ENCODE measurements at regions not wholly inside any gene's neighbourhood (a gene's known extent, or its start where the extent isn't known, plus 50 kb on each side); places are given as distances from the start of the nearest gene placed in this dataset.
"Not testable (repeated sequence)": the region's sequence is repeated elsewhere in the genome, so short reads cannot be mapped to it uniquely, and the experiment has no call there.

- CTCF ChIA-PET (ENCODE audit: low intra/inter-chr PET ratio); H3K36me3 ChIP-seq (ENCODE audit: control insufficient read depth, insufficient read depth, low read length); POLR2A ChIA-PET; H3K4me3 ChIP-seq; H4K20me1 ChIP-seq (replicated peaks; ENCODE audit: control insufficient read depth, insufficient read depth, low read length); H3K9me3 ChIP-seq (replicated peaks; ENCODE audit: control insufficient read depth, insufficient read depth, low read depth, low read length); H3K4me2 ChIP-seq (ENCODE audit: insufficient read depth, low read length); BruUV-seq (replicated peaks); H3K79me2 ChIP-seq (ENCODE audit: control insufficient read depth, insufficient read depth, low read length); H3K27ac ChIP-seq (ENCODE audit: extremely low read depth, low read depth, low read length); H3K9me1 ChIP-seq (ENCODE audit: control insufficient read depth, insufficient read depth, low read length); ATAC-seq; H3K9ac ChIP-seq (ENCODE audit: insufficient read depth in 1 of 2, low read depth in 2 of 2, low read length in 2 of 2); FAIRE-seq; H2AFZ ChIP-seq (ENCODE audit: low read depth, low read length); H3K4me1 ChIP-seq (replicated peaks in 1 of 2; ENCODE audit: control insufficient read depth in 2 of 2, insufficient read depth in 2 of 2, low read length in 2 of 2); H3K27me3 ChIP-seq (ENCODE audit: control insufficient read depth in 2 of 2, insufficient read depth in 2 of 2, low read length in 2 of 2); intact Hi-C loops (cut with micrococcal nuclease); DNase-seq (ENCODE audit: extremely low read depth in 1 of 4, low spot score in 3 of 4): not testable (repeated sequence)
- in situ Hi-C loops (cut with MboI): loop anchor here (25.0 kb wide), 1 partner anchor 316 kb away; no protein-coding TSS in a partner anchor
- WGBS (ENCODE audit: insufficient coverage, low coverage, missing lambda C conversion rate): no CpG with 5 or more reads among the region's 2 CpGs
Measured at GRCh38 chr17:46445849-46446248, 66.4 kb upstream of the LRRC37A2 start.

- H3K79me2 ChIP-seq (ENCODE audit: control insufficient read depth, insufficient read depth, low read length); H2AFZ ChIP-seq (ENCODE audit: low read depth, low read length); FAIRE-seq; ATAC-seq; H3K9me3 ChIP-seq (replicated peaks; ENCODE audit: control insufficient read depth, insufficient read depth, low read depth, low read length); H3K9me1 ChIP-seq (ENCODE audit: control insufficient read depth, insufficient read depth, low read length); CTCF ChIA-PET (ENCODE audit: low intra/inter-chr PET ratio); DNase-seq (ENCODE audit: extremely low read depth in 1 of 4, low spot score in 3 of 4); H3K4me3 ChIP-seq; H3K36me3 ChIP-seq (ENCODE audit: control insufficient read depth, insufficient read depth, low read length); BruUV-seq (replicated peaks); H3K27ac ChIP-seq (ENCODE audit: extremely low read depth, low read depth, low read length); H3K27me3 ChIP-seq (ENCODE audit: control insufficient read depth in 2 of 2, insufficient read depth in 2 of 2, low read length in 2 of 2); POLR2A ChIA-PET; H3K4me2 ChIP-seq (ENCODE audit: insufficient read depth, low read length); H3K9ac ChIP-seq (ENCODE audit: insufficient read depth in 1 of 2, low read depth in 2 of 2, low read length in 2 of 2); intact Hi-C loops (cut with micrococcal nuclease); H3K4me1 ChIP-seq (replicated peaks in 1 of 2; ENCODE audit: control insufficient read depth in 2 of 2, insufficient read depth in 2 of 2, low read length in 2 of 2); H4K20me1 ChIP-seq (replicated peaks; ENCODE audit: control insufficient read depth, insufficient read depth, low read length): not testable (repeated sequence)
- WGBS (ENCODE audit: insufficient coverage, low coverage, missing lambda C conversion rate): no CpG with 5 or more reads among the region's 1 CpG
- in situ Hi-C loops (cut with MboI): loop anchor here (25.0 kb wide), 1 partner anchor 317 kb away; no protein-coding TSS in a partner anchor
Measured at GRCh38 chr17:46445411-46445810, 66.9 kb upstream of the LRRC37A2 start.

DNA sequence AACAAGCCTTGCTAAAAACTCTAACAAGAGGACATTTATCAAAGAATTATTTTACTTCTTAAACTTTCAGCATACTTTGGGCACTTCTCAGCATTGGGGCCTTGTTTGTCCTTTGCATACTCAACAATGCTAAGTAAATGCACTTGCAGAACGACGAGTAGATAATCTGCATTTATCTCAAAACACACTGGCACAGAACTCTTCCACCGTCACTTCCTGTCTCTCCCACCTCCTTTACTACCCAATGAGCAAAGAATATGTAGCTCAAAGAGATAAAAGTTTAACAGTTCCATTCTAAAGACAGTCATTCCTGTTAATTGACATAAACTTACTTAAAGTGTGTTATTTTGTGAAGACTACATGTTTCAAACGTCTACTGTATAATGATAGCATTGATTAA lies 70.1 kb upstream of the LRRC37A2 start:
- peak; percentile 78 for ATAC-seq
- H4K20me1 ChIP-seq (replicated peaks; ENCODE audit: control insufficient read depth, insufficient read depth, low read length); CTCF ChIA-PET (ENCODE audit: low intra/inter-chr PET ratio); H3K36me3 ChIP-seq (ENCODE audit: control insufficient read depth, insufficient read depth, low read length); H3K4me1 ChIP-seq (replicated peaks in 1 of 2; ENCODE audit: control insufficient read depth in 2 of 2, insufficient read depth in 2 of 2, low read length in 2 of 2); H2AFZ ChIP-seq (ENCODE audit: low read depth, low read length); intact Hi-C loops (cut with micrococcal nuclease); H3K9me1 ChIP-seq (ENCODE audit: control insufficient read depth, insufficient read depth, low read length); DNase-seq (ENCODE audit: extremely low read depth in 1 of 4, low spot score in 3 of 4); H3K79me2 ChIP-seq (ENCODE audit: control insufficient read depth, insufficient read depth, low read length); H3K27me3 ChIP-seq (ENCODE audit: control insufficient read depth in 2 of 2, insufficient read depth in 2 of 2, low read length in 2 of 2); BruUV-seq (replicated peaks); POLR2A ChIA-PET; H3K27ac ChIP-seq (ENCODE audit: extremely low read depth, low read depth, low read length); FAIRE-seq; H3K9me3 ChIP-seq (replicated peaks; ENCODE audit: control insufficient read depth, insufficient read depth, low read depth, low read length); H3K4me3 ChIP-seq; H3K9ac ChIP-seq (ENCODE audit: insufficient read depth in 1 of 2, low read depth in 2 of 2, low read length in 2 of 2); H3K4me2 ChIP-seq (ENCODE audit: insufficient read depth, low read length): not testable (repeated sequence)
- in situ Hi-C loops (cut with MboI): loop anchor here (25.0 kb wide), 1 partner anchor 320 kb away; no protein-coding TSS in a partner anchor
- WGBS (ENCODE audit: insufficient coverage, low coverage, missing lambda C conversion rate): no CpG with 5 or more reads among the region's 4 CpGs

DNA sequence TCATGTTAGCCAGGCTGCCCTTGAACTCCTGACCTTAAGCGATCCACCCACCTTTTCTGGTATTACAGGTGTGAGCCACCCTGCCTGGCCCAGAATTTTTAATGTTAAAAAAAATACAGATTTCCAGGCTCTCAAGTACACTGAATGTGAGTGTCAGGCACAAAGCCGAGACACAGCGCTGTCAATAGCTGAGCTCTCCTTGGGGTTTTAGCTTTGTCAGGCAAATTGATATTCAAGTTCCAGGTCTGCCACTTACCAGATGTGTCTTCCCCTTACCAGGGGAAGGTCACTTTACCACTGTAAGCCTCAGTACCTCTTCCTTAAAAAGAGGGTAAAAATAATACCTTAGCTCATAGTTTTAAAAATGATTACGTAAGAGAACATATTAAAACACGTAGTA lies 71.6 kb upstream of the LRRC37A2 start:
- POLR2A ChIA-PET; CTCF ChIA-PET (ENCODE audit: low intra/inter-chr PET ratio); H4K20me1 ChIP-seq (replicated peaks; ENCODE audit: control insufficient read depth, insufficient read depth, low read length); H3K4me1 ChIP-seq (replicated peaks in 1 of 2; ENCODE audit: control insufficient read depth in 2 of 2, insufficient read depth in 2 of 2, low read length in 2 of 2); BruUV-seq (replicated peaks); H3K9me3 ChIP-seq (replicated peaks; ENCODE audit: control insufficient read depth, insufficient read depth, low read depth, low read length); H2AFZ ChIP-seq (ENCODE audit: low read depth, low read length); H3K4me2 ChIP-seq (ENCODE audit: insufficient read depth, low read length); H3K27me3 ChIP-seq (ENCODE audit: control insufficient read depth in 2 of 2, insufficient read depth in 2 of 2, low read length in 2 of 2); H3K79me2 ChIP-seq (ENCODE audit: control insufficient read depth, insufficient read depth, low read length); ATAC-seq; H3K4me3 ChIP-seq; intact Hi-C loops (cut with micrococcal nuclease); H3K9ac ChIP-seq (ENCODE audit: insufficient read depth in 1 of 2, low read depth in 2 of 2, low read length in 2 of 2); H3K36me3 ChIP-seq (ENCODE audit: control insufficient read depth, insufficient read depth, low read length); H3K9me1 ChIP-seq (ENCODE audit: control insufficient read depth, insufficient read depth, low read length); DNase-seq (ENCODE audit: extremely low read depth in 1 of 4, low spot score in 3 of 4); H3K27ac ChIP-seq (ENCODE audit: extremely low read depth, low read depth, low read length): not testable (repeated sequence)
- WGBS (ENCODE audit: insufficient coverage, low coverage, missing lambda C conversion rate): no CpG with 5 or more reads among the region's 5 CpGs
- in situ Hi-C loops (cut with MboI): loop anchor here (25.0 kb wide), 1 partner anchor 322 kb away; no protein-coding TSS in a partner anchor
- peak; percentile 6 for FAIRE-seq
